OCI-LY7 (cell line): ENCODE measurements at regions not wholly inside any gene's neighbourhood (a gene's known extent, or its start where the extent isn't known, plus 50 kb on each side); places are given as distances from the start of the nearest gene placed in this dataset.

Source experiments
- CTCF ChIP-seq: fragments of 200-600 bp; sonication (generic); conservative IDR thresholded peaks from 2 replicates; pipeline ENCODE4 v1.5.1; 2014; ENCODE audit warnings: mild to moderate bottlenecking, antibody characterized with exemption, low read length, moderate library complexity, mixed read lengths
- EZH2phosphoT487 ChIP-seq: fragments of 200-600 bp; sonication (generic); IDR thresholded peaks from 2 replicates; pipeline ENCODE4 v1.6.1; 2018; ENCODE audit warnings: low read depth, borderline replicate concordance, mild to moderate bottlenecking, mixed run types, antibody characterized with exemption, low read length, moderate library complexity, mixed read lengths

- TF ChIP-seq CTCF (no peak), EZH2phosphoT487 (no peak)
Observed at GRCh38 chr1:99532276-99532580, 113.7 kb upstream of the PALMD start.
